Kasumi-1 (cell line): ENCODE measurements at regions not wholly inside any gene's neighbourhood (a gene's known extent, or its start where the extent isn't known, plus 50 kb on each side); places are given as distances from the start of the nearest gene placed in this dataset.
"Not testable (repeated sequence)": the region's sequence is repeated elsewhere in the genome, so short reads cannot be mapped to it uniquely, and the experiment has no call there.

ENCODE experiments used
- DNase-seq, 2 experiments: peaks; one replicate each; lab custom pipeline; 2025; lab: John Stamatoyannopoulos, UW

DNA sequence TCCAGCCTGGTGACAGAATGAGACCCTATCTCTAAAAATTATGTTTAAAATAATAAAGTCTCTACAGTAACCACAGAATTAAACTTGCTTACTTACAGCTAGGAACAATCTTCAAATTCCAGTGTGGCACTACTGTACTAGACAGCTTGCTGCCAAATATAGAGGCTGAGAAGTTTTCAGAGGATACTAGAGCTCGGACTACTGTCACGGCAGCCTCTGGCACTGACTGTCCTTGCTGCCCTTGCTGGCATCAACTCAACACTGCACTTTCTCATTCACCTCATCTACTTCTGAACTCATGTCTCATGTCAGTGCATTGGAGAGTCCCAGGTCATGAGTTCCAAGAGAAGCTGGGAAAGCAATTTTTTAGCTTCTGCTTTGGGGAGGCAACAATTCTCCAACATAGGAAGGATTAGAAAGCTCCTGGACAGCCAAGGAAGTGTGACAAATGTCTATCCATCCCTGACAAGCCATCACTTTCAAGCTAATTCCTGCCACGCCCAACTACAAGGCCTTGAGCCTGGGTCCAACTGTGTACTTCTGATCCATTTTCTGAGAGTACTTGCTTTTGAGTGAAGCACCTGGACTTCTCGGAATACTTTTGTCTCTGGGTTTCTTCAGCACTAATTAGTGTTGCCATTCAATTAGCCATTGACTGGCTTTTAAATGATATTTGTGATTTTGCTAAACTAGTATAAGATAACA is 98.6 kb upstream of the NR3C2 start:
- no peak for DNase-seq

DNA sequence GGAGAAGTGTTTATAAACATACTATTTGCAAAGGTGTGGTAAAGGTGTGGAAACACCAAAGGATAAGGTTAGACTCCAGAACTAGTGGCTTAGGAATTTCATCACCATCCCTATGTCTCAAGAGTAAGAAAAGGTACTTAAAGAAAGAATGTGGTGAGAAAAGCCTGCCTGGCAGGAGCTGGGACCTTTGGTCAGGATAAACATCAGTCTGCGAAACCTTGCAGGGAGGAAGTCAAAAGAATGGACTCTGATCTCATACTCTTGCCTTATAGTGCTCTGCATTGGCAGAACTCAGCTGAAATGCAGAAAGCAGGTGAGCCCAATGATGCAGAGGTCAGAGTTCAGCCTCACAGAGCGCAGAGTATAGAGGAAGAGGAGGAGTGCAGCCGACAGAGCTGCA is 97.2 kb upstream of the NR3C2 start:
- no peak for DNase-seq

DNA sequence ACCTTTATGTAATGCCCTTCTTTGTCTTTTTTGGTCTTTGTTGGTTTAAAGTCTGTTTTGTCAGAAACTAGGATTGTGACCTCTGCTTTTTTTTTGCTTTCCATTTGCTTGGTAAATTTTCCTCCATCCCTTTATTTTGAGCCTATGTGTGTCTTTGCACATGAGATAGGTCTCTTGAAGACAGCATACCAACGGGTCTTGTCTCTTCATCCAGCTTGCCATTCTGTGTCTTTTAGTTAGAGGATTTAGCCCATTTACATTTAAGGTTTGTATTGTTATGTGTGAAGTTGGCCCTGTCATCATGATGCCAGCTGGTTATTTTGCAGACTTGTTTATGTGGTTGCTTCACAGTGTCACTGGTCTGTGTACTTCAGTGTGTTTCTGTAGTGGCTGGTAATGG is 91.6 kb upstream of the NR3C2 start:
- DNase-seq = not testable (repeated sequence)

DNA sequence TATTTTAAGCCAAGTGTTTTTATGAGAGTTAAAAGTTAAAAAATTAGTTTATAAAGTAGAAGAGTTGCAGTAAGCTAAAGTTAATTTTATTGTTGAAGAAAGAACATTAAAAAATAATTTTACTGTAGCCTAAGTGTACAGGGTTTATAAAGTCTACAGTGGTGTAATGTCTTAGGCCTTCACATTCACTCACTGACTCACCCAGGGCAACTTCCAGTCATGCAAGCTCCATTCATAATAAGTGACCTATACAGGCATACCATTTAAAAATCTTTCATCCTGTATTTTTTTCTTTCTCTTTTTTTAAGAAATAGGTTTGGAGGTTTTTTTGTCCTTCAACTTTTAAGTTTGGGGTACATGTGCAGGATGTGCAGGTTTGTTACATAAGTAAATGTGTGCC is 87.9 kb upstream of the NR3C2 start:
- DNase-seq = no peak

DNA sequence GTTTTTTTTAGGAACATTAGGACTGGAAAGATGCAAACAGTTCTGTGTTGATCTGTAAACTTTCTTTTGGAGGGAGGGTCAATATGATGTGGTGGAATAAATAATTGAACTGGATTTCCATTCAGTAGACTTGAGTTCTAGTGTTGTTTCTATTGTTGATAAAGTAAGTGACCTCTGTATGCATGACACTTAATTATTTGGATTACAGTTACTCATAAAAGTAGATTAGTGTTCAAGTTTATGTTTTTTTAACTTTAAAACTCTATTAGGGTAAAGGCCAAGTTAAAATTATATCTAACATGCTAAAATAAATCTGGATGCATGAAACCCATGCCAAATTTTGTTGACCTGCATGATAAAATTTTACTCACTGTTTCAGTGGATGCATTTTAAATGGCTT is 85.4 kb upstream of the NR3C2 start:
- DNase-seq = no peak

DNA sequence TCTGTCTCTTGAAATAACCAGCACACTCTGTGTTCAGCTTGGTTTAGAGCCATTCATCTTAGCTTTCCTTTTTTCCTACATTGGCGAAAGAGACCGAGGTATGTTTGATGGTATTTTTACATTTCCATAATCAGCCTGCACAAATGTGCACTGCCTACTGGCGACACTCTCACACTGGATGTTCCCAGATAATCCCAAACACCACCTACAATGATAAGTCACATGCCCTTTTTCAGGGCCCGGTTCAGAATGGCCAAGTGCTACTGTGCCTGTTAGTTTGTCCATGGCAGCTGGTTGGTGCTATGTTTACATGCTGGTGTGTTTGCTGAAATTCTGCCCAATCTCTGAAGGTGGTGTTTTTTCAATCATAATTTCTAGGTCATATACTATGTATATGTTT is 80.8 kb upstream of the NR3C2 start:
- no peak for DNase-seq

DNA sequence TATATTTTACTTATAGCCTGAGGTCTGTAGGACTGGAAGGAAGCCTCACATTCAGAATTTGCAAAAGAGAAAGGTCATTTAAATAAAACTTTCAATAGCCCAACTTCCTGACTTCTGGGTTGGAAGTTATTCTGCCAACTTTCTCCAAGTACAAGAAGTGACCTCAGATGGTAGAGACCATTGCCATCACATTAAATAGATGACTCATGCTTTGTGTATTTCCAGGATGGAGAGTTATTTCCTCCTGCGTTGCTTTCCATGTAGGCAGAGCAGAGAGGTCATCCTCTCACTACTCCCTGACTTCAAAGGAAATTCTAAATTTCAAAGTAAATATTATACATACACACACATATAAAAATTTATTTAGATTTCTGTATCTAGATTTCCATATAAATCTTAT is 73.0 kb upstream of the NR3C2 start:
- no peak for DNase-seq

DNA sequence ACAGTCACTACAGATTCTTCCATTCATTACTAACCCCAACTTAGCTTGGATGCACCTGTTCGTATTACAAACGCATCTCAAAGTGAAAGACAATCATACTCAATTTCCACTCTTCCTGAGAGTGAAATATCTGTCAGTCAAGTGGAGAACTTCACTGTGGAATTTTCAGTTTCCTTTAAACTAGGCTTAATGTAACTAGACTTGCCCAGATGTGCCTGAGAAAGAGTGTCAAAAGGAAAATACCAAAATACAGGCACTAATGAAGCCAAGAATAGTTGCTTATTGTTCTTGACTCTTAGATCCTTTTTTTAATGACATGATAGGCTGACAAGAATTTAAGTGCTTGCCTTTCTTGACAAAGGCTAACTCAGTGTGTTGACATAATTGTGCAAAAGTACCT is 72.4 kb upstream of the NR3C2 start:
- no peak for DNase-seq

DNA sequence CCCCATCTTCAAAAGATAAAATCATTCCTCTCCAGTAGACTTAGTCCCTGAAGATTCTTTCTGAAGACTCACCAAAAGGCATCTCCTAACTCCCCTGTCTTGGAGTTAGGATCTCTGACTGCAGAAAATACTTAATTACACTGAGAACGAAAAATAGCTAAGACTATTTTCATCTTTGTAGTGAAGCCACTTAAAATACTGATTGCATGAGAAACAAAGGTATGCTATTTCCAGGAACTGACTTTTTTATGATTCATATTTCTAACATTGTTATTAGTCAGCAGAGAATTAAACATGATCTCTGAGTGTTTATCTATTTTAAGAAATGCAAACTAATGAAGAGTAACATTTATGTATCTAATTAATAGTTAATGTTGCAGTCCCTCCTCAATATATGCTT is 71.8 kb upstream of the NR3C2 start:
- no peak for DNase-seq

DNA sequence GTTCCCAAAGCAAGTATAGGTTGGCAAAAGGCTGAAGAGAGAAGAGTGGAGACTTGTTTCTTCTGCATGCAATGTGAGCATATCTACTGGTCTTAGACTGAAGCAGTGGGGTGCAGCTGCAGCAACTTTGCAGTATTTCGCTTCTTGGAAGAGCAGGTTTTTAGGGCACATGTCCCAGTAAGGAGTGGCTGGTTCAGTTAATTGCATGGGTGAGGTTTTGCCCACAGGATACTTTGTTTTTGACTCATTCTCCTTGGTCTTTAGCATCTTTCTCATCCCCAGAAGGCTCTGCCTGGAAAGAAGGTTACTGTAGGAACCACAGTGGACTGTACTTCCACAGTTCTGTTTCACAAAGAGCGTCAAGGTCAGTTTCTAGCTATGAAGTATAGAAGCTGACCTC is 68.0 kb upstream of the NR3C2 start:
- no peak for DNase-seq

DNA sequence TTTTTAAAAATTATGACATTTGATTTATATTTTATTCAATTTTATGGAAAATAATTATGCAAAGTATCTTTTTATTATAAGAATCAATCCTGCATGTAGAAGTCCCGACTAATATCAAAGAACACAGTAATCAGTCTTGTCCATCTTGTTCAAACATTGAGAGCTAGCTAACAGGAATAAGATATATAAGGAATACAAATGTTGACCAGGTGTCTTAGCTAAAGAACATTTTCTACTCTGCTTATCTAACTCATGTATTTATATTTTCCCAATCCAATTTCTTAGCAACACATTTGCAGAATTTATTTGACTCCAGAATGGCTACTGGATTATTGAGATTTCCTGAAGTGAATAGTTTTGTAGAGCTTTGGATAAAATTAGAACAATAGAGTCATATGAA is 61.5 kb upstream of the NR3C2 start:
- no peak for DNase-seq

DNA sequence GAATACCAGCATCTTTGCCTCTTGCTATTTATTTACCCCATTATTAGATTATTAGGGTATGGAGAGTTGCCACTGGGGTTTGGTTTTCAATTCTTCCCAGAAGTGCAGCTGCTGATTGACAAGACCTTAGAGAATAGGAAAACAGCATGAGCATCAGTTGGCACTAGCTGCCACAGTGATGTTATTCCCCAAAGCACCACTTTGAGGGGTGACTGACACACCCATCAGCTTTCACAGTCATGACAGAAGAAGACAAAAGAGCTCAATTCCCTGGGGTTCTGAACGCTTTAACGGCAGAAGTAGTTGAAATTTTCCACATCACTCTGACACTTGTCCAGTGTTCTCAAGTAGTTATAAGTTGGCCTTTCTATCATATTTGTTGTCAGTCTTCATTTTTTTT is 55.0 kb upstream of the NR3C2 start:
- DNase-seq = no peak

DNA sequence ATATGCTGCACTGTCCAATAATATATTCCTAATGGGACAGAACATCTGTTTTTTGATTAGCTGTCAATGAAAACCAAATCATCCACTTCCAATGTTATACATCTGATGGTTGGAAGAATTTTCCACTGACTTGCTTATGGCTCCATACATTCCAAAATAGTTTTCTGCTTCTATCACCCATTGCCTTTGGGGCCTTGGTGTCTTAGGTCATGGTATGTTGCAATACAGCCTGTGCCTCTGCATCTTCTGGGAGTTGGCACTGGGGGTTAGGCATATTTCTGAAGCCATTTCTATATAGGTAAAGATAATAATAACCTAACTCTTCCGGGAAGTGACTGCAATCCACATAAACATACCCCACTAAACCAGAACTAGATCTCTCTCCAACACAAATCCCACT is 53.2 kb upstream of the NR3C2 start:
- DNase-seq = no peak
